NCI-H748 treated with DMSO at 0.1 percent for 48 hours (cell line): ENCODE measurements at regions not wholly inside any gene's neighbourhood (a gene's known extent, or its start where the extent isn't known, plus 50 kb on each side); places are given as distances from the start of the nearest gene placed in this dataset.
A peak's percentile ranks its signal among the peaks of the same experiment; 100 is the strongest.

Experiments
- DNase-seq: peaks from one replicate; lab custom pipeline; 2025; lab: John Stamatoyannopoulos, UW

- DNase-seq, result no peak
These were observed 99.6 kb upstream of the SCG2 start for GRCh38 chr2:223701761-223702160.

- no peak for DNase-seq
These were observed 98.1 kb upstream of the SCG2 start for GRCh38 chr2:223700221-223700620.

DNA sequence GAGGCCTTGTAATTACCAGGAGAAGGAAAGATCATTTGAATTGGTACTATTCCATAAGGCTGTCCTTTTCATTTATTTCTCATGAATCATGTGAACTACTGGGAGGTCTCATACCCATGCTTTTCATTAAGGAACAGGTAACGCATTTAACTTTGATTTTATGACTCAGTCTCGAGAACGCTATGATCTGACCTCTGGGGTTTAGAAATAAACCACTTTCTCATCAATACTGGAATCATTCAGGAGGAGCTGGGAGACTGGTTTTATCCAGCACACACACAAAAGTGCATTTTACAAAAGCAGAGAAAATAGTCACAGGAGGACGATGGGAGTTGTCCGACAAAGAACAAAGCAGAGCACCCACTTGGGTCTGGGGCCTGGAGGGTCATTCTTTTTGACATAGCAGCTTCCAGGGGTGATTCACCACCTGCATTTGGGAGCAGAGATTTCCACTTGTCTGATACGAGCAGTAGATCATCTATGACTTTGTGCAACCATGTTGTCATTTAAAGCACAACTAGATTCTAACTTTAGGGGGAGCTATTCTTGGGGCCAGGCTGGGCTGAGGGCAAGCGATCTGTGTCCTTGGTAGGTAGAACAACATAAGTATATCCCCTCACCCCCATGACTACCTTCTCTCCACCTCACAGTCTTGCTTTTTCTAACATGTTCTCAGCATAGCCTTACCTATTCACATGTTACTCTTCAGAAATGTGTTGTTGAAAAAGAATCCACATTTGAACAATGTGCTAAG is 95.9 kb upstream of the SCG2 start:
- no peak for DNase-seq

DNA sequence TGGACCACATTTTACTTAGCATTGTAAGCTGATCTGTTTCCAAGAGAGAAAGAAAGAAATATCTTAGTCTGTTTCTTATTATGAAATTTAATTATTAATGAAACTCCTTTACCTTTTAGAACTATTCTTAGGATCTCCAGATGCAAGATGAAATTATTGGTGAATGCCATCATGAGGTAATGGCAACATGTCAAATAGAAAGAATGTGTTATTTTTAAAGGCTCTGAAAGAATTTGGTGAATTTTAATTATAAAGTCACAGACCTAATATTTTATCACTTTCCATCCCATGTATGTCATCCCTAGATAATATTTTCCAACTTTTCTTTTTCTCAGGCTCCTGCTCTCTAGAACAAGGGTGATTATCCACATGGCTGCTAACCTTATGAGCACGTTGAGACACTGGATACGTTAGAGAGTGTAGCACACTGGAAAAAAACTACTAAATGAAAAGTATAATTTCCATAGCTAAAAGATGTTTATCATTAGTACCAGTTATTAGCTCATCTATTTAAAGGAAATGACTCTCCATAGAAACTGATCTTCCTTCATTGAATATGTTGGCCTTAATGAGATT is 95.2 kb upstream of the SCG2 start:
- DNase-seq, result no peak

DNA sequence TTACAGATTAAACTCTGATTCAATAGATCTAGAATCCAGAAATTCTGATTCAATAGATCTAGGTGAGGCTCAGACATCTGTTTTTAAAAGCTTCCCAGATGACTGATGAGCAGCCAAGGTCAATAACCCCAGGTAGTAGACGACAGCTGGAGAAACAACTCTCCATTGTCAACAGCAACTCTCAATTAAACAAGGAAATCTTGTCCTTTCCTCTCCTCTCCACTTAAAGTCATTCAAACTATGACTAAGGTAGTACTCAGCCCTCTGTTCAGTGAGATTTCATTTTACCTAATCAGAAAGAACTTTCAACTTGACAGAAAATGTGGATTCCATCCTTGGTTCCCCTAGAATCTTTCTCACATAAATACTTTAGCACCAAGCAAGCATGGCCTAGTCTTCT is 94.6 kb upstream of the SCG2 start:
- DNase-seq, result no peak

DNA sequence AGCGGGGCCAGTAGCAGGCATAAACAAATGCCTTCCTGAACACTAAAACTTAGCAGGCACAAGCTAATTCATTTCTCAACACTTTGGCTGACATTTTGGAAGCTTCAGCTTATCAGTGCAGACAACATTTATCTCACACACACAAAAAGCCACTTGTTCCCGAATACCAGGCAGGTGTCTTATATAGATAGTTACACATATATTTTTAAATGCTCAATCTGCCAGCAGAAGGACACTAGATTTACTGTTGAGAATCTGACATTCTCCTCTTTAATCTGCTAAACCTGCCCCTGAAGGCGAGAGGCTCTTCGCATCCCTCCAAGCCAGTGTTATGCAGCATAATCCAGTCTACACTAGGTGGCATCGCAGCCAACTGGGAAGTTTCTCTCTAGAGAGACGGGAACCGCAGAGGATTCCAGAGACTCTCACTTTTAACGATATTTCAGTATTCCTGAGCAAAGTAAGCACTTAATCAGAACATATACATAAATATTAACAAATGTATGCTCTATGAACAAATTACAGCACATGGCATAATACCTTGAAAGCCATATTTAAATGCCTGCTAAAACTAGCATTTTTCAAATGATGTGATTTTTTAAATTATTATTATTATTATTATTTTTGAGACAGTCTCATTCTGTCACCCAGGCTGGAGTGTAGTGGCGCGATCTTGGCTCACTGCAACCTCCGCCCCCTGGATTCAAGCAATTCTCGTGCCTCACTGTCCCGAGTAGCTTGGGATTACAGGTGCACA is 90.2 kb upstream of the SCG2 start:
- peak; percentile 51 for DNase-seq

DNA sequence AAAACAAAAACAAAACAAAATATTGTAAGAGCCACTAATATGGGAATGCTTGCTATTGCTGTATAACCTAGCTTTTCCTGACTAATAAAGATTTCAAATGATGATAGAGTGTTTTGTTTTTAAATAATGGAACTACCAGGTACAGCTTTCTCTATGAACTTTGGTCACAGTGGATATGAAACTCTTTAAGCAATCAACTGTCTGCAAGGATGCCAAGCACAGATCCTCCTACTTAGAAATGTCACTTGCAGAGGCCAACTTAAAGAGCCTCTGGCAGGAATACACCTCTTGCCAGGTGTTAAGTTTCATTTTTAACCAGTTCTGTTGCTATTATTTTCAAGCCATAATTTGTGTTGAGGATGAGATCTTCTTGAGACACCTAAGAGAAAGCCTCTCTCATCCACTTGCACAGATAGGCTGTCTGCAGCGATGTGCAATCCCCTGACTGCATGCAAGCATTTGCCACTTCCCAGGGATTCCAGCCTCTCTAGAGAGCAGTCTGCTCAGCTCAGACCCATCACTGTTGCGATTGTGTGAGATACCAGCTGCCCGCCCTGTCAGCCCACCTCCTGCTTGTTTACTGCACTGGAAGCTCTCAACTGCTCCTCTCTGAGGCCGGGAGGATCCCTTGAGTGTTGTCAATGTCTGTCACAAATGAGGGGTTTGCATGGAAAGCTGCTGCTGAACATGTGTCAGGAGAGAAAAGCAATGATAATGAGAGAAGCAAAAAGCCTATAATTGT is 86.1 kb upstream of the SCG2 start:
- peak; percentile 36 for DNase-seq

- no peak for DNase-seq
These were observed 79.0 kb upstream of the SCG2 start for GRCh38 chr2:223681125-223681524.

DNA sequence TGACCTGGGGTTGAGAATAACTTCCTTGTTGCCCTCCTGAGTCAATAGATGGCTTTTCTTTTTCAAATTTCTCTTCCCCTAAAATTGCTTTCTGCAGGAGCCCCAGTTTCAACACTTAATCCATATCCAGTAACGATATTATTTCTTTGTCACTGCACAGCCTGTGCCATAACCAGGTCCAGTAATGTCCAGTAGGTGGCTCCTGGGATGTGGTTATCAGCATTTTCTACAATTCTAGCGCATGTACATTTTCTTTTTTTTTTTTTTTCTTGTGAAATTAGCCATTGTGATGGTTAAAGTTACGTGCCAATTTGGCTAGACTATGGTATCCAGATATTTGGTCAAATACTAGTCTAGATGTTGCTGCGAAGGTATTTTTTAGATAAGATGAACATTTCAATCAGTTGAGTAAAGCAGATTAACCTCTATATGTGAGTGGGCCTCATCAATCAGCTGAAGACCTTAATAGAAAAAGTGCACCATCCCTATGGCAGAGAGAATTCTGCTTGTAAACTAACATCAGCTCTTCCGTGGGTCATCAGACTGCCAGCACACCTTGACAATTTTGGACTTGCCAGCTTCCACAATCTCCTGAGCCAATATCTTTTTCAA is 72.9 kb upstream of the SCG2 start:
- DNase-seq, result no peak

GRCh38 chr2:223669453-223670225 is 67.5 kb upstream of the SCG2 start:
- DNase-seq, result no peak

DNA sequence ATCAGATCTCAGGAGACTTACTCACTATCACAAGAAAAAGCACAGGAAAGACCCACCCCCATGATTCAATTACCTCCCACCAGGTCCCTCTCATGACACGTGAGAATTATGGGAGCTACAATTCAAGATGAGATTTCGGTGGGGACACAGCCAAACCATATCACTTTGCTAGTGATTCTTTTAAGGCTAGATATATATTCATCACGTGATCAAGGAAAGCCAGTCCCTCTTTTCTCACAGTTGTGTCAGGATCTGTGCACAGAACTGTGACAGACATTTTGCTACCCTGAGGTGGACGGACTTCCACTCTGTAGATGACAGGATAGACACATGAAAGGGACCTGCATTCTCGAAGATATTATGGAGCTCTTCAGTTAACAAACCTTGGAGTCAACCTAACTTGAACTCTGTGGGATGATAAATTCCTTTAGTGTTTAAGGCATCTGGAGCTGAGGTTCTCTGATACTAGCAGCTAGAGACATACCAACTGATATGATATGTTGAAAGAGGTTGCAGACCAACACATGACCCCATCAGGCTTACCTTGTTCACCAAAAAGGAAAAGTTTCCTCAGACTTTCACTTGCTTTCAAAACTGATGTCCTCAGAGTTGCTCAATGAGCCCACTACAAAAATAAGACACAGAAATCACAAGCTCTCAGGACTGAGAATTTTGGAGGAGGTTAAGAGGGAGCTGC is 66.3 kb upstream of the SCG2 start:
- no peak for DNase-seq

- no peak for DNase-seq
These were observed 52.3 kb upstream of the SCG2 start for GRCh38 chr2:223654384-223654915.

DNA sequence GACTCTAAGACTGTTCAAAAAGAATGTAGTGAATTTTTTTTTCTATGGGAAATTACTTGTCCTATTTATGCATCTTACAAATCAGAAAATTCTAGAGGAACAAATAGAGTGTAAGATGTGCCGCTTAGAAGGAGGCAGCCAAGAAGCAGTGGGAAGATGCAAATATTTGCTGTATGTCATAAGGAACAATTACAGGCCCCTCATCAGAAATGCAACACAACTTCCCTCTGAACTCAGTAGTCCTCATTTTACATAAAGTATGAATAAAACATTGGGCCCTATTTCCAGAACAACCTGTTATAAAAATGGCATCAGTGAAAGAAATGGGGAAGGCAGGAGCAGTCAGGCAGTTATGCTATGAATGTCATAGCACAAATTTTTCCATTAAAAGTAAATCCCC is 50.7 kb upstream of the SCG2 start:
- DNase-seq, result no peak

GRCh38 chr2:223652122-223652521 is 50.0 kb upstream of the SCG2 start:
- DNase-seq, result no peak
